SW 1271 (cell line): ENCODE measurements at regions not wholly inside any gene's neighbourhood (a gene's known extent, or its start where the extent isn't known, plus 50 kb on each side); places are given as distances from the start of the nearest gene placed in this dataset.
A peak's percentile ranks its signal among the peaks of the same experiment; 100 is the strongest.

Source experiments
- DNase-seq, 2 experiments: peaks; one replicate each; lab custom pipeline; 2025; lab: John Stamatoyannopoulos, UW

GRCh38 chr2:147068071-147068470 is 776.8 kb upstream of the ACVR2A start:
- no peak for DNase-seq

DNA sequence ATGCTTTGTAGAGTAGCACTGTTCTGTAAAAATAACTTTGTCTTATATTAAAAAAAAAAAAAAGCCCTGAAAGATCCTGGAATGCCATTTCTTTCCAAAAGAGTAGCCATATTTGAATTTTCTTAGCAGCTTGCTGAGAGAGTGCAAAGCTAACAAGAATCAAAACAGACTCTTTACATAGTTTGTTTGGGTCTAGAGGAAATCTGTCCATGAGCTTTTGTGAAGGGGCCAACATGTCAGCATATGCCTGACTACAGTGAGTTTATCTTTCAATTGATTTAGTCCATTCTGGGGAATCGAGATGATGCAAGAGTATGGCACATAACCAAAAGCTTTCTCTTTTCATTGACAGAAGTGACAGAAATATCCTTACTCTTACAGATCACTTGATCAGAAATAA is 777.7 kb upstream of the ACVR2A start:
- no peak for DNase-seq

- no peak for DNase-seq
Observed at GRCh38 chr2:147062073-147062472, 782.8 kb upstream of the ACVR2A start.

- DNase-seq: no peak
Observed at GRCh38 chr2:147061269-147061668, 783.6 kb upstream of the ACVR2A start.

DNA sequence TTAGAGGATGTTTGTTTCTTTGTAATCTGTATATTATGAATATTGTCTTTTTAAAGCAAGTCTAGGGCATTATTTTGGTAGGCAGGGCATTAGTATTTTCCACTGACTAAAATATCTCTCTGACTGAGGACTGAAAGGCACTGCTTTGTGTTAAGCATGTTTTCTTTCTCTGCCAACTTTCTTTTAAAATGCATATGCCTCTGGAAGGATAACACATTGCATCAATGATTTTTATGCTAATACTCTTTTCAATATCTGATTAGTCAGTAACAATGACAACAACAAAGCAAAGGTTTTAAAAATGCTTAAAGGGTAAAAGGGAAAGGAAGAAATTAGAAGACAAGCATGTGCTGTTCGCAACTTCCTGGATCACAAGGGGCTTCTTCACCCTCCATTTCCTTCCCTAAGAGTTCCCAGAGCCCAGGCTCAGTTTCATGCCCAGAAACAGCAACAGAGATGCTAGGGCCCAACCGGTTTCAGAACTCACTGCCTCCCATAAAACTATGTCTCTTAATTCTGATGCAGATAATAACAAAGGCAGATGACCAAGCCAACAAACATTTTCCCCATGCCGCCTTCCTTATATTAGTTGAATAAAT is 786.8 kb upstream of the ACVR2A start:
- no peak for DNase-seq

DNA sequence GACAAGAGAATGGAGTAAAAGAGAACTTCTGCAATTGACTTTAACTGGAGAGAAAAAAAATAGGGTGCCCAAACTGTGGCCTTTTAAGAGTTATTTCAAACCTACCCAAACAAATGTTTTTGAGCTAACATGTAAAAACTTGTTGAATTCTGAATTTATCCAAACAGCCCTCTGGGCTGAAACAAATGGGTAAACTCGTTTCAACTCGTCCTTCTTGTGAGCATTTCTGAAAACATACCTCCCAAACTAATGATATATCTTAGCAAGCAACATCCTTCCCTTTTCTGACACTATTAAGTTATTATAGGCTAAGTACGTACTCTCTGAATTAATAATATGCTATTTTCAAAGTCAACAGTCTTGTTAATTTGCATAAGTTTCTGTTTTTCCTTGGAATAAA is 793.0 kb upstream of the ACVR2A start:
- no peak for DNase-seq

GRCh38 chr2:147051248-147051647 is 793.6 kb upstream of the ACVR2A start:
- DNase-seq: no peak

DNA sequence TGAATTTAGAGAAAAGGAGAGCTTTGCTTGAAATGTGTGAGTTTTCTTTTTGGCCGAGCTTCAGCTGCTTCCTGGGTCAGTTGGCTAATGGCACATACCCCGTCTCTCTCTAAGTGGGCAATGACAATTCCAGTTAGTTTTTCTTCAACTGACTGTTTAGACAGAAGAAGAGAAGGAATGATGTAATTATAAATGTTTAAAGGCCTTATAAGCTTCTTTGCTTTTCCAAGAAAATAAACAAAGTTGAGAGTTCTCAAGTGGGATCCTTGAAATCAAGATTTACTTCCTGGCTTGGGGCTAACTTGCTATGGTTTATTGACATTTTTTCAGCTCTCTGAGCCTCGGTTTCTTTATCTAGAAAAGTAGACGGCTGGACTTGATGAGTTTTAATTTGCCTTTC is 794.9 kb upstream of the ACVR2A start:
- no peak for DNase-seq

GRCh38 chr2:147046473-147046872 is 798.4 kb upstream of the ACVR2A start:
- no peak for DNase-seq

- DNase-seq: peak in 1 of 2 experiments; percentile 8
Observed at GRCh38 chr2:147045113-147045512, 799.7 kb upstream of the ACVR2A start.

GRCh38 chr2:147041121-147041494 is 803.7 kb upstream of the ACVR2A start:
- no peak for DNase-seq

GRCh38 chr2:147040298-147041120 is 804.3 kb upstream of the ACVR2A start:
- no peak for DNase-seq

DNA sequence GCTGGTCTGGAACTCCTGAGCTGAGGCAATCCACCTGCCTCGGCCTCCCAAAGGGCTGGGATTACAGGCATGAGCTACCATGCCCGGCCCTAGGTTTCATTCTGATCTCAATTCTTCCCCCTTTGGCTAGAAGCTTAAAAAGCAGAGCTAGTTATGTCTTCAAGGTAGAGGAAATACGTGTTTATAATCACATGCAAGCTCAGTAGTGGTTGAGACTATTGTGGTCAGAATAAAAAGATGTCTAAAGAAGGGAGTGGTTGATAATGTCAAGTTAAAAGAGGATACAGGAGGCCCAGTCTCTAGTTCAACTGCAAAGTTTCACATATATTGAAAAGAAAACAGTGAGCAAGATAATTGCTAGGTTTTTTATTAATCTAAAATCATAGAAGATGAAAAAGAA is 807.8 kb upstream of the ACVR2A start:
- no peak for DNase-seq

DNA sequence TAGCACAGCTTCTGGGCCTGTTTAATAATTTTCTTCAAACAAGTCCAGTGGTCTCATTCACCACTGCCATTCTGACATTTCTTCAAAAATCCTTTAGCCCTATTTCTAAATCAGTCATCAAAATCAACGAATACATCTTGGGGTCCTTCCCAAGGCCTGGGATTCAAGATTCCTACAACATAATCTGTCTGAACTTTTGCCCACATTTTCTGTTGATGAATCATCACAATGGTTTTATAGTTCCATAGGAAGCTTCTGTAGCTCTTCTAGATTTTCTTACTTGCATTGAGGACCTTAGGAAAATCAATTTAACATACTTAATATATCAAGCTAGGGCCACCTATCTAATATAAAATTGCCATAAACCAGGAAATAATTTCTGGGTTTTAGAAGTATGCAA is 811.8 kb upstream of the ACVR2A start:
- DNase-seq: no peak

DNA sequence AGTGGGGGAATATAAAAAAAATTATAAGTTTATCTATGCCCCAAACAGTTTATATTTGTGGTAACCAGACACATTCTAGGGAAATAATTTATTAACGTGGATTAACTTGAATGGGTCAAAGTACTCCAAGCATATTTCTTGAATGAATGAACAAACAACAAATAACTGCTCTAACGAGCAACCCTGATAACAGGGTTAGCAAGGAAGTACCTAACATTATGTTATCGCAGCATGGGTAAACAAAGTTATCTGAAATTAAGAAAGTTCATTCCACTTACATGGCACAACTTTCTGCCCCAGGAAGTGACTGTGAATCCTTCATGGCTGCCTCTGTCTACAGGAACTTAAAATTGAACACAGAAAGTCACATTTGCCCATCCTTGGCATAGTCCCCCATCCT is 812.9 kb upstream of the ACVR2A start:
- DNase-seq: no peak

GRCh38 chr2:147030966-147031720 is 813.7 kb upstream of the ACVR2A start:
- no peak for DNase-seq

DNA sequence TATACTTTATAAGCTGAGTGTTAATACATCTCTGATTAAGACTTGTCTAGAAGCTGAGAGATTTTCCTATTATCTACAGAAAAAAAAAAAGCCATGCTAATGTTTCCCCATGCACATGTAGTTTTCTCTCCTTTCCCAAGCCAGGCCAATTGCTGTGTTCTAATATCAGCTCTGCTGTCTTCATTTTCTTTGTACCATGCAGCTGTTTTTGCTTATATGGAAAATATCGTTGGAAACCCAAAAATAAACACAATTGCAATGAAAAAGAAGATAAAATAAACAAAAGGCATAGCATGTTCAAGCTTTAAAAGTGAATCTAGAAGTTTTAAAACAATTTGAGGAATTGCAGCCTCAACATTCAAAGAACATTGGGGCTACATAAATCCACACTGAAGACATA is 817.4 kb upstream of the ACVR2A start:
- DNase-seq: no peak

DNA sequence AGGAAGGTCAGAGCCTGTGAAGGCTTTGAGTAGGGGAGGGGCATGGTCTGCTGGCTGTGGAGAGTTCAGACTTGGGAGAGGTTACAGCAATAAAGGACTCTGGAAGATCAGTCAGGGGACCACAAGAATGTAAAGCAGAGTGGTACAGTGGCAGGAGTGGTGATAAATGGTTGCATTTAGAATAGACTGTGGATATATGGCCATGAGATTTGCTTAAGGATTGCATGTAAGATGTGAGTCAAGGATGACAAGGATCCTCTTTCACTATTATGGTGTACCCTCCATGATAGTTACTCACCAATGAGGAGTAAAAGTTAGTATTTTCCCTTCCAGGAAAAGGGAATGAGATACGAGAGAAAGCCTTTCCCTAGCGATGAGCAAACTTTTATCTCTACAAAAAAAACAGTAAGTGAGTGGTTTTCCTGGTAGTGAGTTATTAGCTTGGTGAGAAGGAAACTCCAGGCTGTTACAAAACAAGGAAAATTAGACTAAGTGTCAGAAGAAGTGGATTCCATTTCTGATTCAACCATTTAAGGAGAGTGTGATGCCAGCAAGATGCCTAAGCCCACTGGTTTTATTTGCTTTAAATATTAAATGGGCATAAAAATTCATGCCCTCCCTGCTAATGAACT is 818.0 kb upstream of the ACVR2A start:
- DNase-seq: no peak

- no peak for DNase-seq
Observed at GRCh38 chr2:147025646-147026585, 818.9 kb upstream of the ACVR2A start.

GRCh38 chr2:147019311-147019710 is 825.5 kb upstream of the ACVR2A start:
- no peak for DNase-seq

- no peak for DNase-seq
Observed at GRCh38 chr2:147017951-147018645, 826.7 kb upstream of the ACVR2A start.
